Medulla oblongata (tissue), 1 donor: ENCODE measurements at regions not wholly inside any gene's neighbourhood (a gene's known extent, or its start where the extent isn't known, plus 50 kb on each side); places are given as distances from the start of the nearest gene placed in this dataset.
"Not testable (repeated sequence)": the region's sequence is repeated elsewhere in the genome, so short reads cannot be mapped to it uniquely, and the experiment has no call there.

Source experiments
- DNase-seq: peaks from one replicate; pipeline ENCODE4 v3.0.0-alpha.2; 2015; ENCODE audit errors: extremely low spot score

- DNase-seq = no peak
Measured at GRCh38 chr15:69860921-69861320, 236.8 kb downstream of the TLE3 start.

- DNase-seq = no peak
Measured at GRCh38 chr15:69861331-69862171, 236.2 kb downstream of the TLE3 start.

- no peak for DNase-seq
Measured at GRCh38 chr15:69862540-69862939, 235.2 kb downstream of the TLE3 start.

- DNase-seq = no peak
Measured at GRCh38 chr15:69863446-69863845, 234.3 kb downstream of the TLE3 start.

- DNase-seq = no peak
Measured at GRCh38 chr15:69865369-69865768, 232.3 kb downstream of the TLE3 start.

- no peak for DNase-seq
Measured at GRCh38 chr15:69868756-69869155, 229.0 kb downstream of the TLE3 start.

GRCh38 chr15:69869291-69869690, 228.4 kb downstream of the TLE3 start:
- DNase-seq = no peak

- DNase-seq = no peak
Measured at GRCh38 chr15:69869881-69870505, 227.7 kb downstream of the TLE3 start.

- no peak for DNase-seq
Measured at GRCh38 chr15:69871511-69872134, 226.1 kb downstream of the TLE3 start.

GRCh38 chr15:69873807-69874206, 223.9 kb downstream of the TLE3 start:
- no peak for DNase-seq

GRCh38 chr15:69874321-69874720, 223.4 kb downstream of the TLE3 start:
- DNase-seq = no peak

GRCh38 chr15:69876064-69876940, 221.4 kb downstream of the TLE3 start:
- no peak for DNase-seq

- not testable (repeated sequence) for DNase-seq
Measured at GRCh38 chr15:69879963-69880362, 217.8 kb downstream of the TLE3 start.

- DNase-seq = no peak
Measured at GRCh38 chr15:69880571-69881301, 217.0 kb downstream of the TLE3 start.

- DNase-seq = no peak
Measured at GRCh38 chr15:69881302-69881670, 216.4 kb downstream of the TLE3 start.

GRCh38 chr15:69881766-69882165, 216.0 kb downstream of the TLE3 start:
- no peak for DNase-seq

- DNase-seq = no peak
Measured at GRCh38 chr15:69883306-69883705, 214.4 kb downstream of the TLE3 start.

GRCh38 chr15:69885173-69885955, 212.4 kb downstream of the TLE3 start:
- peak; percentile 12 for DNase-seq

- DNase-seq = no peak
Measured at GRCh38 chr15:69887009-69887408, 210.7 kb downstream of the TLE3 start.

- DNase-seq = no peak
Measured at GRCh38 chr15:69887553-69887952, 210.2 kb downstream of the TLE3 start.
